ENCODE measurements at regions not wholly inside any gene's neighbourhood (a gene's known extent, or its start where the extent isn't known, plus 50 kb on each side); places are given as distances from the start of the nearest gene placed in this dataset.

DNA sequence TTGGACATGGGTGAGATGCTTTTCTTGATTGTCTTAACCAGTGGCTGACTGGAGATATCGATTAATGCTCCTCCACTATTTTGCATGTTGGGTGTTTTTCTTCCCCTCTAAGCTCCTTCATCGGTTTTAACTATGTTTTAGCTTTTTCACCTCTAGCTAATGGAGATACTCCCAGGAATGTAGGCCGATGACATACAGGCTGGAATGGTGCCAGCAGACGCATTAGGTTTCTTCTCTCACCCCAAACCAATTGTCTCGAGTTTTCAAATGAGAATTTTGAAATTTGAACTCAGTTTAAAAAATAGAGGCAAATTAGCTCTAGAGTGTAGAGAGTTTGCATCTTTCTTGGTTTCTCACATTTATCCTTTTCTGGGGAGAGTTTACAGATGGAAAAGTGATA, 247.6 kb downstream of the RPRM start:
- H3K4me3 Mint-ChIP-seq, result no peak overlapping the region
- no peak for ATAC-seq (replicated peaks in 1 of 4)
- no peaks in the 10 kb centered on the region for H3K27me3 Mint-ChIP-seq
- H3K4me1 ChIP-seq (ENCODE audit: control insufficient read depth in 1 of 2, extremely low read depth in 1 of 2, insufficient read depth in 2 of 2, low read length in 2 of 2), result no peaks in the 10 kb centered on the region
- DNase-seq, result no peak
- POLR2A ChIA-PET, result no interaction called here
- no peaks in the 10 kb centered on the region for H3K36me3 Mint-ChIP-seq
- peaks cover 3 to 8% (median 7%) of the 10 kb centered on the region in 3 donors for H3K9me3 Mint-ChIP-seq
- H3K4me3 ChIP-seq (ENCODE audit: control insufficient read depth in 1 of 2, extremely low read depth in 1 of 2, low read length in 1 of 2), result no peak overlapping the region
- H3K36me3 ChIP-seq (ENCODE audit: control insufficient read depth in 2 of 2, extremely low read depth in 1 of 2, insufficient read depth in 1 of 2, low read length in 1 of 2), result no peaks in the 10 kb centered on the region
- no peaks in the 10 kb centered on the region for H3K9me3 ChIP-seq
- CTCF ChIA-PET, result no interaction called here
- H3K27me3 ChIP-seq (replicated peaks in 1 of 2; ENCODE audit: control insufficient read depth in 2 of 2, extremely low read depth in 1 of 2, insufficient read depth in 2 of 2, low read length in 1 of 2), result no peaks in the 10 kb centered on the region
- WGBS (ENCODE audit: insufficient coverage), result no CpG with 5 or more reads among the region's 5 CpGs
- H3K27ac Mint-ChIP-seq, result no peak overlapping the region
- H3K27ac ChIP-seq (ENCODE audit: low read length), result no peak overlapping the region
- peaks cover 0 to 19% (median 13%) of the 10 kb centered on the region in 3 donors for H3K4me1 Mint-ChIP-seq

DNA sequence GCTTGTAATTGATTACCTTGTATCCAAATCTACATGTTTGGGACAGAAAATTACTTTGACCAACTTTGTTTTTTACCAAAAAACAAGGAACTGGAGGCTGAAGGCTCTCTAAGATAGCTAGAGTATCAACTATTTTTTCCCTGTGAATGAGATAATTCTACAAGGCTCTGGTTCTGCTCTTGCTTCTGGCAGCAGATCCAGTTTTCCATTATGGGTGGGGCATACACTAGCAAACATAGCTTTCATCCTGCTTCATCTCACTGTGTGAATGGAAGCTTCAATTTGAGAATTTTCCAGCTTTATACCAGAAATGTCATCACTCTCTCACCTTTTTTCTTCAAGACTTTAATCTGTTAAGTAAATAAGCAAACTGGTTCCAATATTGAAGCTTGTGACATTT, 249.7 kb downstream of the RPRM start:
- ATAC-seq (replicated peaks in 1 of 4) (no peak), DNase-seq (no peak)
- H3K27me3 Mint-ChIP-seq, result no peaks in the 10 kb centered on the region
- no peaks in the 10 kb centered on the region for H3K4me1 Mint-ChIP-seq
- Histone ChIP-seq H3K27ac (ENCODE audit: low read length) (no peak overlapping the region), H3K4me3 (ENCODE audit: control insufficient read depth in 1 of 2, extremely low read depth in 1 of 2, low read length in 1 of 2) (no peak overlapping the region), H3K4me1 (ENCODE audit: control insufficient read depth in 1 of 2, extremely low read depth in 1 of 2, insufficient read depth in 2 of 2, low read length in 2 of 2) (no peaks in the 10 kb centered on the region), H3K36me3 (ENCODE audit: control insufficient read depth in 2 of 2, extremely low read depth in 1 of 2, insufficient read depth in 1 of 2, low read length in 1 of 2) (no peaks in the 10 kb centered on the region), H3K9me3 (no peaks in the 10 kb centered on the region), H3K27me3 (replicated peaks in 1 of 2; ENCODE audit: control insufficient read depth in 2 of 2, extremely low read depth in 1 of 2, insufficient read depth in 2 of 2, low read length in 1 of 2) (no peaks in the 10 kb centered on the region)
- no peaks in the 10 kb centered on the region for H3K36me3 Mint-ChIP-seq
- peaks cover 4 to 16% (median 8%) of the 10 kb centered on the region in 3 donors for H3K9me3 Mint-ChIP-seq
- H3K27ac Mint-ChIP-seq, result no peak overlapping the region
- CTCF ChIA-PET, result no interaction called here
- POLR2A ChIA-PET, result no interaction called here
- H3K4me3 Mint-ChIP-seq, result no peak overlapping the region

DNA sequence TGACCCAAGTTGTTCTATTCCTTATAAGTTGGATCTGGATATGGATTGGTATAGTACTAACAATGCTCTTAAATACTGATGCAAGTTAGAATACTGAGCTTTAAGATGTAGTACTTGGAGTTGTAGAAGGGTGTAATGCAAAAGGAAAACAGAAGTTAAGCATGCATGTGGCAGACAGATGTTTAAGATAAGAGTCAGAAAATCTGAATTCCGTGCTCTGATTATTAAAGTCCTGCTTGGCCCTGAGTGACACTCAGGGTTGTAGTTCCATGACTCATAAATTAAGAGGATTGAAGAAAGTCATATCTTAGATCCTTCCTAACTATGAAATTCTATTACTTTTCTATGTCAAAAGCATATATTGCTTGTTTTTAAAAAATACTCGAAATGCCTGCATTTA, 250.6 kb downstream of the RPRM start:
- 17% methylated on average over 1 of the region's 2 CpGs for WGBS (ENCODE audit: insufficient coverage)

DNA sequence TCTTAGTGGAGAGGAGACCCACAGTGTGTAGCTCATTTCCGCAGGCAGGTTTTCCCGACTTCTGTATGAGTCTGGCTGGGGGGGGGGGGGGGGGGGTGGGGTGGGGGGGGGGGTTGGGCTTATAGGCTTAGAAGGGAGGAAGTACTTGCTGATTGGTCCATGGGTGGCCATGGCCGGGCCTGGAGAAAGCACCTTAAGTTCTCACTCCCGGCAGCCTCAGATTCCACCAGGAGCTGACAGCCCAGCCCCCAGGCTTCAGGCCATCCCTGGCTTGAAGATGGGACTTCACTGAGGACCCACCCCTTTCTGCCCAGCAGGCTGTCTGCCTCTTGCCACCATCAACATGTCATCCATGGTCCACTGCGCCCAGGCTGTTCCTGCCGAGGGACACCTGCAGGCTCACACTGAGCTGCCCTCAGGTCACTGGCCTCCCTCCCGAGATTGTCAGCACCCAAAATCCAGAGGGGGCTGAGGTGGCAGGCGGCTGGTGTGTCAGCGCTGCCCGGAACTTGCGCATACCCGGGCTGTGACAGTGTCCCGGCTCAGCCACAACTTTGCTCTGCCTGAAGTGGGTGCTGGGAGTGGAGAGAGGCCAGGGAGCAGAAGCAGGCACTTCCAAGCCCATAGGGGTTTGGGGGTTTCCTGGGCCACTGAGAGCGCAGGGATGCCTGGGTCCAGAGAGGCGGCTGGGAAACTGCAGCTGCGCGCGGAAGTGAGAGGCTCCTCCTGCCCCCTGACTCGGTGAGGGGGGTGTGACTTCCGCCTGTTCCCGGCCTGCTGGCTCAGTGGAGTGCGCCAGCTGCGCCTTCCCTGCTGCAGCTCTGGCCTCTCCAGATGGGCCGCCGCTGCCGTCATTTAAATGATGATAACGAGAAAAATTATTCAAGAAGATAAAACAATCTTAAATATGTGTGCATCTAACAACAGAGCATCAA, 256.1 kb downstream of the RPRM start:
- 94% methylated on average over 25 of the region's 27 CpGs for WGBS (ENCODE audit: insufficient coverage)
- DNase-seq, result no peak
- CTCF ChIA-PET, result no interaction called here

More for the DNA sequence above, 250.6 kb downstream of the RPRM start:
- Histone ChIP-seq H3K4me1 (ENCODE audit: control insufficient read depth in 1 of 2, extremely low read depth in 1 of 2, insufficient read depth in 2 of 2, low read length in 2 of 2) (no peaks in the 10 kb centered on the region), H3K27ac (ENCODE audit: low read length) (no peak overlapping the region), H3K4me3 (ENCODE audit: control insufficient read depth in 1 of 2, extremely low read depth in 1 of 2, low read length in 1 of 2) (no peak overlapping the region), H3K36me3 (ENCODE audit: control insufficient read depth in 2 of 2, extremely low read depth in 1 of 2, insufficient read depth in 1 of 2, low read length in 1 of 2) (no peaks in the 10 kb centered on the region), H3K27me3 (replicated peaks in 1 of 2; ENCODE audit: control insufficient read depth in 2 of 2, extremely low read depth in 1 of 2, insufficient read depth in 2 of 2, low read length in 1 of 2) (no peaks in the 10 kb centered on the region), H3K9me3 (no peaks in the 10 kb centered on the region)
- Mint-ChIP-seq H3K4me1 (no peaks in the 10 kb centered on the region), H3K27me3 (no peaks in the 10 kb centered on the region), H3K9me3 (peaks cover 4 to 16% (median 8%) of the 10 kb centered on the region in 3 donors), H3K4me3 (no peak overlapping the region), H3K36me3 (no peaks in the 10 kb centered on the region), H3K27ac (no peak overlapping the region)
- POLR2A ChIA-PET, result no interaction called here
- CTCF ChIA-PET, result interaction anchor here in 1 of 2 donors (0.5 kb wide), 1 partner anchor 38 kb away, joined by 3 read pairs; no protein-coding TSS in a partner anchor
- no peak for DNase-seq
- ATAC-seq (replicated peaks in 1 of 4), result no peak

DNA sequence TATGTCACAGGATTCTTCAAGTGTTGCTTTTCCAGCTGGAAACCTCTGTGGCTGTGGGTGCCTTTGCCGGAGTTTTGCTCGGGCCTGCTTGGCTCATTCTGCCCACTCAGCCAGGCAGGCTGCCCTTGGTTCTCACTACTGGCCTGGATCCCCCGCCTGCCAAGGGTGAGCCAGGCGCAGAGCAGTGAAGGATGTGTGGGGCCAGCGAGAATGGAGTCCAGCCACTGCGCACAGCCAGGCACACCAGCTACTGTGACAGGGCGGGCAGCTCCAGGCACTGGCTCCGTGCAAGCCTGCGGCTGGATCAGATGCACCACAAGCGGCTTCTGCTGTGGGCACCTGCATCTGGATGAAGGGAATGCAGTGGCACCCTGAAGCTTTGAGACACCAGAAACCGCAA, 257.1 kb downstream of the RPRM start:
- no peak for DNase-seq
- no peak overlapping the region for H3K4me3 ChIP-seq (ENCODE audit: control insufficient read depth in 1 of 2, extremely low read depth in 1 of 2, low read length in 1 of 2)
- H3K27ac Mint-ChIP-seq, result no peak overlapping the region

More for the DNA sequence above, 256.1 kb downstream of the RPRM start:
- Mint-ChIP-seq H3K36me3 (no peaks in the 10 kb centered on the region), H3K4me3 (no peak overlapping the region), H3K9me3 (peaks cover 4 to 16% (median 5%) of the 10 kb centered on the region in 3 donors), H3K27me3 (peaks cover 0 to 7% of the 10 kb centered on the region in 2 donors), H3K4me1 (no peaks in the 10 kb centered on the region), H3K27ac (no peak overlapping the region)
- Histone ChIP-seq H3K27ac (ENCODE audit: low read length) (no peak overlapping the region), H3K4me3 (ENCODE audit: control insufficient read depth in 1 of 2, extremely low read depth in 1 of 2, low read length in 1 of 2) (no peak overlapping the region), H3K4me1 (ENCODE audit: control insufficient read depth in 1 of 2, extremely low read depth in 1 of 2, insufficient read depth in 2 of 2, low read length in 2 of 2) (no peaks in the 10 kb centered on the region), H3K36me3 (ENCODE audit: control insufficient read depth in 2 of 2, extremely low read depth in 1 of 2, insufficient read depth in 1 of 2, low read length in 1 of 2) (no peaks in the 10 kb centered on the region), H3K9me3 (no peaks in the 10 kb centered on the region), H3K27me3 (replicated peaks in 1 of 2; ENCODE audit: control insufficient read depth in 2 of 2, extremely low read depth in 1 of 2, insufficient read depth in 2 of 2, low read length in 1 of 2) (no peaks in the 10 kb centered on the region)
- POLR2A ChIA-PET, result no interaction called here
- no peak for ATAC-seq (replicated peaks in 1 of 4)

DNA sequence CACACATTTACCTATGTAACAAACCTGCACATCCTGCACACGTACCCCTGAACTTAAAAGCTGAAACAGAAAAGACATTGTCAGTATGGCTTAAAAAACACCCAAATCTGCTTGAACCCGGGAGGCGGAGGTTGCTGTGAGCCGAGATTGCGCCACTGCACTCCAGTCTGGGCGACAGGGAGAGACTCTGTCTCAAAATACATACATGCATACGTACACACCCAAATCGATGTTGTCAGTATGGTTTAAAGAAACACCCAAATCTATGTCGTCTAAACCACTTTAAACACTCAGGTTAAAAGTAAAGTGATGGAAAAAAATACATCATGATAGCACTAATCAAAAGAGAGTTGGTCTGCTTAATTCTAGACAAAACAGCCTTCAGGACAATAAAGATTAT, 257.5 kb downstream of the RPRM start:
- DNase-seq (no peak), ATAC-seq (replicated peaks in 1 of 4) (no peak)
- ChIA-PET POLR2A (no interaction called here), CTCF (no interaction called here)
- H3K9me3 ChIP-seq, result no peaks in the 10 kb centered on the region
- Mint-ChIP-seq H3K4me3 (no peak overlapping the region), H3K36me3 (no peaks in the 10 kb centered on the region), H3K9me3 (peaks cover 0 to 9% (median 5%) of the 10 kb centered on the region in 3 donors), H3K27ac (no peak overlapping the region), H3K27me3 (peaks cover 0 to 7% of the 10 kb centered on the region in 2 donors), H3K4me1 (no peaks in the 10 kb centered on the region)
- no peaks in the 10 kb centered on the region for H3K4me1 ChIP-seq (ENCODE audit: control insufficient read depth in 1 of 2, extremely low read depth in 1 of 2, insufficient read depth in 2 of 2, low read length in 2 of 2)
- no peak overlapping the region for H3K27ac ChIP-seq (ENCODE audit: low read length)
- H3K4me3 ChIP-seq (ENCODE audit: control insufficient read depth in 1 of 2, extremely low read depth in 1 of 2, low read length in 1 of 2), result no peak overlapping the region
- 88% methylated on average over 5 of the region's 9 CpGs for WGBS (ENCODE audit: insufficient coverage)
- no peaks in the 10 kb centered on the region for H3K36me3 ChIP-seq (ENCODE audit: control insufficient read depth in 2 of 2, extremely low read depth in 1 of 2, insufficient read depth in 1 of 2, low read length in 1 of 2)
- no peaks in the 10 kb centered on the region for H3K27me3 ChIP-seq (replicated peaks in 1 of 2; ENCODE audit: control insufficient read depth in 2 of 2, extremely low read depth in 1 of 2, insufficient read depth in 2 of 2, low read length in 1 of 2)

More for the DNA sequence above, 257.1 kb downstream of the RPRM start:
- no peaks in the 10 kb centered on the region for H3K36me3 ChIP-seq (ENCODE audit: control insufficient read depth in 2 of 2, extremely low read depth in 1 of 2, insufficient read depth in 1 of 2, low read length in 1 of 2)
- H3K4me1 ChIP-seq (ENCODE audit: control insufficient read depth in 1 of 2, extremely low read depth in 1 of 2, insufficient read depth in 2 of 2, low read length in 2 of 2), result no peaks in the 10 kb centered on the region
- H3K4me1 Mint-ChIP-seq, result no peaks in the 10 kb centered on the region
- ChIA-PET CTCF (no interaction called here), POLR2A (no interaction called here)
- H3K4me3 Mint-ChIP-seq, result no peak overlapping the region
- WGBS (ENCODE audit: insufficient coverage), result 93% methylated on average over 11 of the region's 11 CpGs
- no peaks in the 10 kb centered on the region for H3K36me3 Mint-ChIP-seq
- no peak overlapping the region for H3K27ac ChIP-seq (ENCODE audit: low read length)
- H3K27me3 Mint-ChIP-seq, result peaks cover 0 to 7% of the 10 kb centered on the region in 2 donors
- no peaks in the 10 kb centered on the region for H3K27me3 ChIP-seq (replicated peaks in 1 of 2; ENCODE audit: control insufficient read depth in 2 of 2, extremely low read depth in 1 of 2, insufficient read depth in 2 of 2, low read length in 1 of 2)
- H3K9me3 ChIP-seq, result no peaks in the 10 kb centered on the region
- ATAC-seq (replicated peaks in 1 of 4), result no peak
- peaks cover under 1 to 9% (median 5%) of the 10 kb centered on the region in 3 donors for H3K9me3 Mint-ChIP-seq
